ENCODE measurements at regions not wholly inside any gene's neighbourhood (a gene's known extent, or its start where the extent isn't known, plus 50 kb on each side); places are given as distances from the start of the nearest gene placed in this dataset.
"Not testable (repeated sequence)": the region's sequence is repeated elsewhere in the genome, so short reads cannot be mapped to it uniquely, and the experiment has no call there.

DNA sequence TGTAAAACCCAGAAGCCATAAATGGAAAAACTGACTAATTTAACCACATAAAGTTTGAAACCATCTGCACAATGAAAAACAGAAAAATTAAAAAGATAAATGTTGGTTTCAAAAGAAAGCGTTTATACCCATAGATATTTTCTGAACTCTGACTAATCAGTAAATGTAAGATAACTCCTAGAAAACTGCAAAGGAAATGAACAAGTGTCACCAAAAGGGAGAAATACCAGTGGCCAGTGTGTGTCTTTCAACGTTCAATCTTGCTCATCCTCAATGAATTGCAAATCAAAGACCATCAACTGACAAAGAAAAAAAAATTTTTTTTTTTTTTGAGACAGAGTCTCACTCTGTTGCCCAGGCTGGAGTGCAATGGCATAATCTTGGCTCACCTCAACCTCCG, 180.1 kb downstream of the SYK start:
- DNase-seq: no peak

DNA sequence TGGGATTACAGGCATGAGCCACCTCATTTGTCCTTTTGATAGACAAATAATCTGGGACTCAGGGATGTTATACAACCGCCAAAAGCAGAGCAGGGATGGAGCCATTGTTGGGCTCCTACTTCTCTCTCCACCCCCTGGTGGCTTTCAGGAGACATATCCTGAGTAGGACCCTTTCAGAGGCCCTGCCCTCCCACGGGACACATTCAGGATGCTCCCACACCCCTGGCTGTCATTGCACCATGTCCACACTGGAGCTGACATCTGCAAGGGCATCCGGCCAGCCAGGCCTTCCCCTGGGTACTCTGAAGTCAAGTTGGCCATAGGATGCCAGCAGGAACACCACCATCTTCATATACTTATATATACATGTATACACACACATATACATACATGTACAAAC, 181.8 kb downstream of the SYK start:
- no peak for DNase-seq

DNA sequence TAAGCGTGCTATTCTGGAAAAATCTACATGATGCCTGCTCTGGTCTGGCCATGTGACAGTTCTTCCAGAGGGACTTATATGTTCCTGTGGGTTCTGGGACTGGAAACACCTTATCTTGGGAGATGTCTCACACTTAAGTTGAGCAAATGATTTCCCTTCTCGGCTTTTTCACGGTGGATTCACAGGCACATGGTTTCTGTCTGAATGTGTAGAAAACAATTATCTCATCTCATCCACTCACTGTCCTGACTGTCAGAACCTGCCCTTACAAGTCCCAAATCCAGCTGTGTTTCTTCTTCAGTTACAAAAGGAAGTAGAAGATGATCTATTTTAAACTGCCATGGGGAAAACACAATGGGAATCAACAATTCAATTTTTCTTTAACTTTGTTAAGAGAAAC, 184.0 kb downstream of the SYK start:
- no peak for DNase-seq

DNA sequence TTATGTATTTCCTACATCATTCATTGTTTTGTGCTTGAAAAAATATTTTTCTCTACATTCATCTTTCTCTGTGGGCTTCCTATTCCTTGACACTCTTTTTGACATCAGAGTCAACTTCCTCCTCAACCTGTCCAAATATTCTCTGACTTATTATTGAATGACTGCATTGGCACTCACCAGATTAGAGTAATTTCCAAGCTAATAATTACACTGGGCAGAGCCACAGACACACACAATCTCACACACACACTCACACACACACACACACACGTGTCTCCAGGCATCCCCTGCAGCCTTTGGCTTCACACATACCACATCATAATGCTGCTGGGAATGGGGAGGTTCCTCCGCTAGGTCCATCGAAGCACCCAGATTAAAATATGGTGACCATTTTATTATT, 184.5 kb downstream of the SYK start:
- no peak for DNase-seq

DNA sequence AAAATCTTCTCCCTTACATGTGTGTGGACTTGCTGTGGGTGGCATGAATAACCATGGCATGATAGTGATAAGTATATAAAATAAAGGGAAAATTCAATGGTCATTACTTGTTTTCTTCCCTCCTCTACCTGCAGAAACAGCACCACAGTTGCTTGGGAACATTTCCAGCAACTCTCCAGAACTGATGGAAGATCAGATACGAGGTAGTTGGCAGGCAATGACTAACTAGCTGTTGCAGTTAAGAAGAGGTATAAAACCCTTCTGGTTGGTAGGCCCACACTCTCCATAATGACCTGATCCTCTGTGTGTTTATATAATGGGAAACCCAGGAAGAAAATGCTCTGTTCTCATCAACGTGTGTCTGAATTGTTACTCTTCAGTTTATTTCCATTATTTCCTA, 185.9 kb downstream of the SYK start:
- no peak for DNase-seq

DNA sequence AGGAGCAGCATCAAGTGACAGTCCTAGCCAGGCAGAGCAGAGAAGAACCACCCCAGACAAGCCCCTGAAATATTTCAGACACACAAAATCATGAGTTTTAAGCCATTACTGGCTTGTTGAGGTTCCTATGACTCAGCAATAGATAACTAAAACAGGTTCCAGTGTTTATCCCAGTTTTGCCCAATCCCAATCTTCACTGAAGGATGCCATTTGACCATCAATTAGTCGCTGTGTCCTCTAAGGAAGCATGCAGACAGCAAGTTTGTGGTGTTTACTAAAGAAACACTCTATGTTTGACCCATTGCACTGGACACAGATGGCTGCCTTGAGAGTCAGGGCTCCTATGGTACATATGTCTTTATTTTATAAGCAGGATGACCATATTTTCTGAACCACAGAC, 186.7 kb downstream of the SYK start:
- DNase-seq: no peak

DNA sequence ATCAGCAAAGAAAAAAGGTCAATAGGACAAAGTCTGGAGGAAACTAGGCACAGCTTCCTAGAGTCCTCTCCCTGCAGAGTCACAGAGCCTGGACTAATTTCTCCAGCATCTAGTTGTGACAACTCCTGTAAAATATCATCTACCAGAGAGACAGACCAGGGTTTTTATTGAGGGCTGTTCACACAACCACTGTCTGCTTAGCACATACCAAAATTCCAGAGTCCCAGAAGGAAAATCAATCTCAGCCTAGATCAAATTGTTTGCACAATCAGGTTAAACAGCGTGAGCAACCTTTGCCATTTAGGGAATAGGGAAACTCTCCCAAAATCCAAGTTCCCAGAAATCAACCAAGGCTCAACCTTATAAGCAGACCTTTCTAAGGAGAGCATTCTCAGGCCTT, 190.3 kb downstream of the SYK start:
- no peak for DNase-seq

DNA sequence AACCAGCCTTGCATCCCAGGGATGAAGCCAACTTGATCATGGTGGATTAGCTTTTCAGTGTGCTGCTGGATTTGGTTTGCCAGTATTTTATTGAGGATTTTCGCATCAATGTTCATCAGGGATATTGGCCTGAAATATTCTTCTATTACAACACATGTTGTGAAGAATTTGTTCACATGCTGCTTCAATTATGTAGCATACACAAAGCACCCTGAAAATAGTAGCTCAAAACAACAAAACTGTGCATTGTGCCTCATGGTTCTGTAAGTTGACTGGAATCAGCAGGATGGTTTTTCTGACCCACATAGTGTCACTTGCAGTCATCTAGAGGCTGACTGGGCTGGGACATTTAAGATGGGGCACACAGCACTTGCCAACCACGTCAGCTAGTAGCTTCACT, 193.9 kb downstream of the SYK start:
- DNase-seq: no peak

DNA sequence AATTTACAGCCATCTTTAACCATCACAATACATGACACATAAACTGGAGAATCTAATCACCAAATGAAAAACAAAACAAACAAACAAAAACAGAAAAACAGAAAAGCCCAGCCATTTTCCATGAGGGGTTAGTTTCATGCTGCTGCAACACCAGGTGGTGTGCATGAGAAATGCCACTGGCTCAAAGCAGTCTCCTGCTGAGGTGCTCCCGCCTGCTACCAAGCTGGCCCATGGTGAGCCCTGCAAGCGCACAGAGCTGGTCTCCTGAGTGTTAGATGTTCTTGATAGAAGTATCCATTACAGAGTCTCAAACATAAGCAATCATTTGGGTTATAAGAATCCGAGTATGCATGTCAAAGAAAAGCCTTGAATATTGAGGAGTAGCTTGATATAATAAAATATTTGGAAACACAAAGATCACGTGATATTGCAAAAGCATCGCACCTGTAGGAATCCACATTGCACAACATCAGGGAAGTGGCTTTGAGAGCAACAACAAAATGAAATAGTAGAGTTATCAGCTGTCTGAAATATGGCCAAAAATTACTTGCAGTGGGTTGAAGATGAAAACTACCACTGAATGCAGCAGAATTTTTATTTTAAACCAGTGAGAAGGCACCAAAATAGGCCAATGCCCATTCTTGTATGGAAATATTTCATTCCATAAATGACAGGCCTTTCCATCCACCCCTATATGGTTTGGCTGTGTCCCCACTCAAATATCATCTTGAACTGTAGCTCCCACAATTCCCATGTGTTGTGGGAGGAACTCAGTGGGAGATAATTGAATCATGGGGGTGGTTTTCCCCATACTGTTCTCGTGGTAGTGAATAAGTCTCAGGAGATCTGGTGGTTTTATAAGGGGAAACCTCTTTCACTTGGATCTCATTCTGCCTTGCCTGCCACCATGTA, 194.8 kb downstream of the SYK start:
- no peak for DNase-seq

DNA sequence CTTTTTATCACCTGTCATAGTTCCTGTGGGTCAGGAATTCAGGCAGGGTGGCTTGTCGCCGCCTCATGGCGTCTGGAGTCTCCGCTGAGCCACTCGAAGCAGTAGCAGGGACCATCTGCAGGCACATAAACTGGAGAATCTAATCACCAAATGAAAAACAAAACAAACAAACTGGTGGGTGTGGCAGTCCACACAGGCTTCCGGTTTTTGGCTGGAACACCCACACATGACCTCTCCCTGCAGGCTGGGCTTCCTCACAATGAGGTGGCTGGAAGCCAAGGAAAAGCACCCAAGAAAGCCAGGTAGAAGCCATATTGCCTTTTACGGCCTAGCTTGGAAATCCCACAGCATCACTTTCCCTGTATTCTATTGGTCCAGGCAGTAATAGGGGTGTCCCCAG, 197.0 kb downstream of the SYK start:
- DNase-seq: no peak

DNA sequence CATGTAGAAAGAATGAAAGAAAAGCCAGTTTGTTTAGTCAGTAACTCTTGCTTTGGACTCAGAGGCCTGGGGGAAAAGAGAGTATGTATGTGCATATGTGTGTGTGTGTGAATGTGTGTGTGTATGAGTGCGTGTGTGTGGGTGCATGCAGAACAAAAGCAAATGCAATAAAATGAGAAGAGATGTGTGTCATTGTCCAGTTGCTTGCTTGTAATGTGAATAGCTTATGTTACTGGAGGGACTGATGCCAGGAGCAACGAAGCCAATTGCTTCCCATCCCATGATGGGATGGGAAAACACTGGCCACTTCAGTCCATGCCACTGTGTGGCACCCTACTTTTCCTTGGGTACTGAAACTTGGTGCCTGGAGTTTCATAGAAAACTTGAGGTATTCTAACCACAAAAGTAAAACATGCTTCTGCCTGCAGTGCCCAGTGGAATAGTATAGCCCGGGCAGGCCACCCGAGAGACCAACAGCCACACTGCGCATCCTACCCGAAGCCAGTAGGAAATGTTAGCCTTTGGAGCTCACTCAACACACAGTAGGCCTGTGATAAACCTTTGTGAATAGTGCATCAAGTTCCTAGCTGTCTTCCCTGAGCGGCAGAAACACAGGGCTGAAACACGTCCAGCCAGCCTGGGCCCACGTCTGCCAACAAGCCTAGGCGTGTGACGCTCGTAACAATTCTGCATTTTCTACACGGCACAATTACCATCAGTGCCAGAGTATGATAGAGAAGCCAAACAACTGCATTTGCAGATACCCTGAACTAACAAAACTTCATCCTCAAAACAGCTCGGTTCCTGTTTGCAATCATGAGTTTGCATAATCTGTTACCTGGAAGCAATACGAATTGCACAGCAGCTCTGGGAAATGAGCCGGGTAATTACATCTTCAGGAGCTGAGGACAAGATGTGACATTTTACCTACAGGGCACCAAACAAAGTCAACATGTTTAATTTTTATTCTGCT, 198.1 kb downstream of the SYK start:
- DNase-seq: no peak

DNA sequence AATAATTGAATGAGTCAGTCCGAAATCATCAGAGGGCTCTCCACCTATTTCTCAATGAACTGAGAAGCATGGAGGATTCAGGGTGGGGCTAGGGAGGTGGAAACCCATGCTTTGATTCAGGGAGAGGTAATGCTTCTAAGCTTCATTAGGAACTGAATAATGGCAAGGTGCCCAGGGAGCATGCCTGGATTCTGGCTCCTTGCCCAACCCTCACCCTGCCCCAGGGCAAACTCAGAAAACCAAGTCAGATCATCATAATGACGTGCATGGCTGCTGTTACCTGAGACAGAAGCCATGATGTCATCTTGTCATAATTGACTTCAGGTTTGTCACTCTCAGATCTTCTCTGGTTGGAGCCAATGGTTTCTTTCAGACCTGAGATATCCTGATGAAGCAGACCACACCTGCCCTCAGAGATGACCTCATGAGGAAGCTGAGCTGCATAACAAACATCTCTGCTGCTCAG, 199.6 kb downstream of the SYK start:
- no peak for DNase-seq

DNA sequence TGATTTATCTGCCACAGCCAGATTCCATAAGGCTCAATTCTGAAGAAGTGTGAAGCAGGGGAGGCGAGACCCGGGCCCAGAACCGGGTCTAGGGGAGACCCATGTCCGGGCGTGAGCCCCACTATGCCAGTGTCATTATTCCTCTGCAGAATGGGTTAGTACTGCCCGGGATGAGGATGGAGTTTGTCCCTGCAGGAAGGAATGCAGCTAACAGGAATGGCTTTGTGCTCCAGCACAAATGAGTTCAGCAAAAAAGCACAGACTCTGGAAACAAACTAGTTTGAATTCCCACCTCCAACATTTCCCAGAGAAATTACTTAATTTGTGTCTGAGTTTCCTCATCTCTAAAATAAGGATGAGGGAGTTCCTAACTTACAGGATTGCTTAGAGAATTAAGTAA, 202.9 kb downstream of the SYK start:
- no peak for DNase-seq

DNA sequence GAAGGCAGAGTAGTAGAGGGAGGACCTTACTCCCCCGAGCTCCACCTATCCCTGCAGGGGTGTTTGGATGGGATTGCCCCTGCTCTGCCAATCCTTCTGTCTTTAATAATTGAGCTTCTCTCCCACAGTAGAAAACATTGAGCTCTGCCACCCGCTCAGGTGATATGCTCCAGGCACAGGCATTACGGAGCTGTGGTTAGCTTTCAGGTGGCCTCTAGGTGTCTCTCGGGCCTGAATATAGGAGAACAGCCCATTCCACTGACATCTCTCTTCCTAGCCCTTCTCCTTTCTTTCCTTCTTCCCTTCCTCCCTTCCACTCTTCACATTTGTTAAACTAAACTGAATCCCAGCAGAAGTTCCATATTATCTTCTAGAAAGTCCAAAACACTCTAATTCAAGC, 203.4 kb downstream of the SYK start:
- DNase-seq: no peak

DNA sequence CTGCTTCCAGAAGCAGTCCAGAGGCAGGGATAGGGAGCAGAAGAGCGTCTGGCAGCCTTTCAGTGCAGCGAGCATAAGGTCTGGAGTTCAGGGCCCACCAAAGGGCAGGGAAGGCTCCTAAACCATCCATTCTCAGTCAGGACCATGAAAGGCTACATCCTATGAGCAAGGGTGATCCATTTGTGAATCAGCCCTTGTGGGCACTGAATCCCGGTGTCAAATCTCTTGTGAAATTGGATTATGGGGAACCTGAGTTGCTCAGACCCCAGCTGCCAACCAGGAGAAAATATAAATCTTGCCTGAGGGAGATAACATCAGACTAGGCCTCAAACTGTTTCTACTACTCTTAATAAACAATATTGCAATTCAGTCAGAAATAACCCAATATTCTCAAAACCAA, 204.4 kb downstream of the SYK start:
- no peak for DNase-seq

DNA sequence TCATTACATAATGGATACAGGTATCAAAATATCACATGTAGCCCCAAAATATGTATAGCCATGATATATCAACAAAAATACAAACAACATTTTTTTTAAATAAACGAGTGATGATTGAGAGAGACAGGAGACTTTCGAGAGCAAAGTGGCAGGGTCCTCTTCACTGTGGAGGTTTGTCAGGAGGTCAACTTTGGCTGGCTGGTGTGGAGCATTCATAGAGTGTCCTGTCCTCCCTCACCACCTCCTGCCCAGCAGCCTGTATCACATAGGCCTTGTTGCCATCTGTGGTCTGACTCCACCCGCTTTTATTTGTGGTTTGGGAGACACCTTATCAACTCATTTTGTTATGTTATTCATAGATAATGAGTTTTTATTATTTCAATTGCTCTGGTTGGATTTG, 206.9 kb downstream of the SYK start:
- no peak for DNase-seq

DNA sequence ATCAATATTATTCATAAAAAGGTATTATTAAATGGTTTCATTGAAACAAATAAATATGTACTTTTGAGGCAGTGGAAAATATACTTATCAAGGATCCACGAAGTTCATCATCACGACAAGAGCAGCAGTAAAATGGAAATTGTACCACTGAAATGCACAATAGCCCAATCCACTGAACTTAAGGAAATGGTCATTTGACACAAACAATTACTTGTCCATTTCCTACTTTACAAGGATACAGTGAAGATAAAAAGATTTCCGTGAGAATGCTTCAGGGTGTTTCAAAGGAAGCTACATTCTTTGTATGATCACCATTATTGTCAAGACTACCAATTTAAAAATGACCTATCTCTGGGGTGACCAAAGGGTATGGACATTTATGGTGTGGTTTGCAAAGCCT, 210.3 kb downstream of the SYK start:
- DNase-seq: no peak

DNA sequence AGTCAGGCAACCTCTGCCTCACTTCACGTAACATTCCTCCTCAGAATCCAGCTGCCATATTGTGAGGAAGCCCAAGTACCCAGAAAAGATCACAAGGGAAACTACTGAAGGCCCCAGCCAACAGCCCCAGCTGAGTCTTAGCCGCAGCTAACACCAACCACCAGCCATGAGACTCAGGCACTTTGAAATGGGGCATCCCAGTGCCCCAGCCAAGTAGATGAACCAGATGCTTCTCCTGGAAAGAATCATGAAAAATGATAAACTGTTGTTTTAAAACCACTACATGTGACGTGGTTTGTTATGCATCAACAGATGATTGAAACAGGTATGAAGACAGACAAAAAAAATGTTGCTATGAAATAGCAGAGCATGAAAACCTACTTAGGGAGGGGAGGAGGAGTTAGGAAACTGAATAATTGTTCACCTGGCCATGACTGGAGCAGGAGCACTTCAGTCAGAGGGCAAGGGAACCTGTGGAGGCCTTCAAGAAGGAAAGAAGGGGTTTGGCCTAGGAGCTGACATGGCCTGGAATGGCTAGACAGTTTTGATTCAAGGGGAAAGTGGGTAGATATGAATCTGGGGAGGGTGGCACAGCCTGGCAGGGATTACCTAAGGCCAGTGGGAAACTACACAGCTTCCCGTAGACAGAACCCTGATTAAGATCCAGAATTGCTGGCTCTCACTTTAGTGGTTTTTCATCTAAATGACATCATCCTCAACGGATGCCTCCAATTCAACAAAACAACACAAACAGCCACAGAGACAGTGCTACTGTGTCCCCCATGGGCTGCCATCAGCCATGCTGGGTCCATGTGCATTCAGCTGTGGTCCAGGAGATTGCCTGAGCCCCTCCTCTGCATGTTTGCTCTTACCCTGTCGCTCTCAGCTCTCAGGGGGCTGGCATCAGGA, 211.6 kb downstream of the SYK start:
- DNase-seq: no peak

DNA sequence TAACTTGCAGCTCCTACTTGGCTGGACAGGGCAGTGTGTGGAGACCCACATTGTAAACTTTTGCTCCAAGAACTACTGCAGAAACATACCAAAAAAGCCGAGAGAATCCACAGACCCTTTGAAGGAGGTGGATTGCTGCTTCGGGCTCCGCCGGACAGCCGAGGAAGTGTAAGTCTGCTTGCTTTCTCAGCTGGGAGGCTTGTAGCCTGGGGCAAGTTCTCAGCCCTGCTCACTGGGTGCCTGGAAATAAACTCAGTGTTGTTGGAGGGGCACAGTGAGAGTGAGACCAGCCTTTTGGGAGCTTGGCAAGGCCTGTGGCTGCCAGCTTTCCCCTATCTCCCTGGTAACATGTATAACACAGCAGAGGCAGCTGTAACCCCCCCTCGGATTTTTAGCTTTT, 215.6 kb downstream of the SYK start:
- DNase-seq: no peak

DNA sequence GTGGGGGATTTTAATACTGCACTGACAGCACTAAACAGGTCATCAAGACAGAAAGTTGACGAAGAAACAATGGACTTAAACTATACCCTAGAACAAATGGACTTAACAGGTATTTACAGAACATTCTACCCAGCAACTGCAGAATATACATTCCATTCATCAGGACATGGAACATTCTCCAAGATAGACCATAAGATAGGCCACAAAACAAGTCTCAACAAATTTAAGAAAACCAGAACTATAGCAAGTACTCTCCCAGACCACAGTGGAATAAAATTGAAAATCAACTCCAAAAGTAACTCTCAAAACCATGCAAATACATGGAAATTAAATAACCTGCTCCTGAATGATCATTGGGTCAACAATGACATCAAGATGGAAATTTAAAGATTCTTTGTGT, 218.3 kb downstream of the SYK start:
- DNase-seq: not testable (repeated sequence)

DNA sequence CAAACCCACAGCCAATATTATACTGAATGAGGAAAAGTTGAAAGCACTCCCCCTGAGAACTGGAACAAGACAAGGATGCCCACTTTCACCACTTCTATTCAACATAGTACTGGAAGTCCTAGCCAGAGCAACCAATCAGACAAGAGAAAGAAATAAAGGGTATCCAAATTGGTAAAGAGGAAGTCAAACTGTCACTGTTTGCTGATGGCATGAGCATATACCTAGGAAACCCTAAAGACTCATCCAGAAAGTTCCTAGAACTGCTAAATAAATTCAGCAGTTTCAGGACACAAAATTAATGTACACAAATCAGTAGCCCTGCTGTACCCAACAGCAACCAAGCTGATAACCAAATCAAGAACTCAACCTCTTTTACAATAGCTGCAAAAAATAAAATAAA, 220.0 kb downstream of the SYK start:
- not testable (repeated sequence) for DNase-seq

DNA sequence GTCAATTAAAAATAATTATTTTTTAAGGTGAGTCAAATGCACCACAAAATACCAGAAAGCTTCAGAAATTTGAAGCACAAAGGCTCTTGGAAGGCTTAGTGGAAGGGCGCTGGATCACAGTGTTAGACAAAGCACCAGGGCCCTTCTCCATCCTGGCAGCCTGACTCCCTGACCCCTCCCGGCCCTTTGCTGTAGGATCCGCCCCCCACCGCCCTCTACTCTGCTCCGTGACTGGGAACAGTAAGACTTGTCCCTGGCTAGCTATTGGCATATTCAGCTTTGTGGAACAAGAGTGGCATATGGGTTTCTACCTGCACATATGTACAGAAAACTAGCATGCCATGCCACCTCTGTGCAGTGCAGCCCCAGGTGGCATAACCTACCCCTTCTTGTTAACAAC, 222.1 kb downstream of the SYK start:
- DNase-seq: no peak

DNA sequence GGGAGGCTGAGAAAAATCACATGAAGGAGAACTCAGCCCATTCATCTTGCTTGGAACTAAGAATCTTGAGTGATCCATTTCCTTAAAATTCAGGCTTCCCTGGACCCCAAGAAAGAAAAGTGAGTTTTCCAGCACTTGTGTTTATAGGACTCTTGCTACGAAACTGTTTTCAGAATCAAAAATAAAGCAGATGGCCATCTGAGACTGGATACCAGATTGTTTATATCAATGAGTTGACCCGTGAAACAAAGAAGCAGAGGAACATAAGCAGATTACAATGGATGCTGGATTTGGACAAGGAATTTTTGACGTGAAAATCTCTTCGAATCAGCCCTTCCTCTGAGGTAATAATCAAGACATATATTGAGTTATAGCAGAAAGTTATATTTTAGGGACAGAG, 223.2 kb downstream of the SYK start:
- DNase-seq: no peak
